Stimulated activated CD4-positive, alpha-beta T cell treated with anti-CD3 and anti-CD28 coated beads, Interleukin-2, amount 100 ng/mL, for 24 hours (primary cell): ENCODE measurements at regions not wholly inside any gene's neighbourhood (a gene's known extent, or its start where the extent isn't known, plus 50 kb on each side); places are given as distances from the start of the nearest gene placed in this dataset.
"Not testable (repeated sequence)": the region's sequence is repeated elsewhere in the genome, so short reads cannot be mapped to it uniquely, and the experiment has no call there.

Source experiments
- DNase-seq, 2 donors: peaks; one replicate each; pipeline ENCODE4 v3.0.0-alpha.2; 2020

DNA sequence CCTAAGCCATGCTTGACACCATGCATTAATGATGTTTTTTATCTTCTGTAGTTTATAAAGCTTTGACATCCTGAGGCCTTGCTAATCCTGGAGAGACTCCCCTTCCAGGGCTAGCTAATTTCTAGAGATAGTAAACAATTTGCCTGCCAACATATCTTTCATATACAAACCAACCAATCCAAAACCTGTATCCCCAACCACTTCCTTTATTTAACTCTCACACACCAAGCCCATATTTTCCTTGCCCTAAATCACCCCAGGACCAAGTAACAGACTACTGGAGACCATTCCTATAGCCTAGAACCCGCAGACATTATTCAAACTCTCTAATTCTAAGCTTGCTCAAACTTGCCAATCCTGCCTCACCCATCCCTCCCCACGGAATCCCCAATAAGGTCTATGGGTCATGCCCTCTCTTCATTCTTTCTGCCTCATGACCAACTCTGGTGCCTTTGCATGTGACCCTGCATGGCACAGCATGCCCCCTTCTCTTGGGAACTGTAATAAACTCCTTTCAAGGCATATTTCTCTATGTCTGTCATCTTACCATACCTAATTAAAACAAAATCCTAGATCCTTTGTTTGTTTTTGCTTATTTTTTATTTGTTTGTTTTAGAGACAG lies 116.6 kb upstream of the CACUL1 start:
- no peak for DNase-seq

DNA sequence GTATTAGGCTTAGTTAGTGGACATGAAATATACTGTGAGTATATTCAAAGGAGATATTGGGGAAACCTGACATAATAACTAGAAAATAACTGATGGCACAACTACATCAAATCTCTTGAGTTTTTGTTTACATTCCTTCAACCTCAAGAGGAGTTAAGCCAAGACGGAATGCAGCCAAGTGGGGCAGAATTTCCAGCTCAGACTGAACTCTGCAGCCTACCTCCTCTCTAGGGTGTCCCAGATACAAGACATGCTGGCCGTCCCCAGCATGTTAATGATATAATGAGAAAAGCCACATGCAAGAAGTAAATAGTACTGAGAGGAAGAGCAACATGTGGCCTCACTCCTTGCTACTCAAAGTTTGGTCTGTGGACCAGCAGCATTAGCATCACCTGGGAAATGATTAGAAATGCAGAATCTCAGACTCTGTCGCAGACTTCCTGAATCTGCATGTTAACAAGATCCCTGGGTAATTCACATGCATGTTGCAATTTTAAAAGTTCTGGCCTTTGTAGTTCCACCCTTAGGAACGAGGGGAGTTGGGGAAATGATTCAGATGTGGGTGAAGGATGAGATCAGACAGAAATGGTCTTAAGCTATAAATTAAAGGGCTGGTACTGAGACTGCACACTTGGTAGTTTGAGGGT lies 118.4 kb upstream of the CACUL1 start:
- DNase-seq = no peak

DNA sequence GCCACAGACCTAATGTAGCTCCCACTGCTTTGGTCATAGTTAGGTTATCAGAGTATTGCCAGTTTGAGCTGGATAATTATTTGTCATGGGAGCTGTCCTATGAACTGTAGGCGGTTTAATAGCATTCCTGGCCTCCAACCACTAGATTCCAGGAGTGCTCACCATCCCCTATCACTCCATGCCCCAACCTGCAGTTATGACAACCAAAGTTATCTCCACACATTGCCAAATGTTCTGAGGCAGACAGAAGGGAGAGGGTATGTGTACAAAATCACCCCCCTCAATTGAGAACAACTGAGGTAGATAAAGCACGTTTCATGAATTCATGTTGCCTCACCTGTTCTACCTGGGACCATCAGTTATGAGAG lies 119.0 kb upstream of the CACUL1 start:
- no peak for DNase-seq

DNA sequence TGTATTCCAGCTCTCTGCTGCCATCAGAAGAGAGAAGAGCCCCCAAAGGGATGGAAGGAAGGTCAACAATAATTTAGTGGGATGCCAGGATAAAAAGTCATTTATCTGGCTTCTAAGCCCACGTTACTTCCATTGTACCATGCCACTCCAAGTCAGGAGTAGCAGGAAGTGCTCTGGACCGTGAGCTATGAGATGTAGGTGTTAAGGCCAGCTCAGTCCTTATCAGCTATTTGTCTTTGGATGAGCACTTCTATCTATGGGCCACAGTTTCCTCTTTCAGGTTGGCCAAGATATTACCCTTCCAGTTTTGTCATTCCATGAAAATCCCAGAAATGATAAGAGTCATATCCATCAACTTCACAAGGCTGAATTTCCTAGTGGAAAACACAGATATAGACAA lies 119.4 kb upstream of the CACUL1 start:
- no peak for DNase-seq

DNA sequence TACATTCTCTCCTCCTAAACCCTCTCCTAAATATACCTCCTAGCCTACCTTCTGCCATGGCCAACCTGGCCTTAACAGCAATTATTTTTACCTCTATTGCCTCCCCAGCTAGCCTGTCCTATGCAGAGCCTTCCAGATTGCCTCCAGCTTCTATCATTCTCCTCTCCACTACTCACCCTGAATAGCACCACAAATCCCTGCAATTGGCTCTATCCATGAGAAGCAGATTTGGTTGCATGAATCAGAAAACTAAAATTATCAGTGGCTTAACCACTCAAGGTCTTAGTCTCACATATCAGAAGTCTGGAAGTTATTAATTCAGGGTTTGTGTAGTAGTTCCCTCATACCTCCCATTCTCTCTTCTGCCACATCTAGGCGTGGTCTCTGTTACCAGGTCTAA lies 120.3 kb upstream of the CACUL1 start:
- no peak for DNase-seq

DNA sequence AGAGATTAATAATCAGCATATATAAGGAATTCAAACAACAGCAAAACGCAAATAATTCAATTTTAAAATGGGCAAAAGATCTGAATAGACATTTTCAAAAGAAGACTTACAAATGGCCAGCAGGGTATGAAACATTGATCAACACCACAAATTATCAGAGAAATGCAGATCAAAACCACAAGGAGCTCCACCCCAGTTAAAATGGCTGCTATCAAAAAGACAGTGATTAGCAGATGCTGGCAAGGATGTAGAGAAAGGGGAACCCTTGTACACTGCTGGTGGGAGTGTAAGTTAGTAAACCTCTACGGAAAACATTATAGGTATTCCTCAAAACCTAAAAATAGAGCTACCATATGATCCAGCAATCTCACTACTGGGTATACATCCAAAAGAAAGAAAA lies 128.0 kb upstream of the CACUL1 start:
- no peak for DNase-seq

DNA sequence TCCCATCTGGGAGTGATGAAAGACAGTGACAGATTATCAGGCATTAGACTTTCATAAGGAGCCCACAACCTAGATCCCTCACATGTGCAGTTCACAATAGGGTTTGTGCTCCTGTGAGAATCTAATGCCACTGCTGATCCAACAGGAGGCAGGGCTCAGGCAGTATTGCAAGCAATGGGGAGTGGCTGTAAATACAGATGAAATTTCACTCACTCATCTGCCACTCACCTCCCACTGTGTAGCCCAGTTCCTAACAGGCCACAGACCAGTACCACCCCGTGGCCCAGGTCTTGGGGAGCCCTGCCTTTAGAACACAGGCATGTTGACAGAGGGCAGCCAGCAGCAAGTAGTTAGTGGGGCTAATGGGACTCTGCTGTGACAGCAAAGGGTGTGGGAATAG lies 137.3 kb upstream of the NANOS1 start:
- DNase-seq = no peak

DNA sequence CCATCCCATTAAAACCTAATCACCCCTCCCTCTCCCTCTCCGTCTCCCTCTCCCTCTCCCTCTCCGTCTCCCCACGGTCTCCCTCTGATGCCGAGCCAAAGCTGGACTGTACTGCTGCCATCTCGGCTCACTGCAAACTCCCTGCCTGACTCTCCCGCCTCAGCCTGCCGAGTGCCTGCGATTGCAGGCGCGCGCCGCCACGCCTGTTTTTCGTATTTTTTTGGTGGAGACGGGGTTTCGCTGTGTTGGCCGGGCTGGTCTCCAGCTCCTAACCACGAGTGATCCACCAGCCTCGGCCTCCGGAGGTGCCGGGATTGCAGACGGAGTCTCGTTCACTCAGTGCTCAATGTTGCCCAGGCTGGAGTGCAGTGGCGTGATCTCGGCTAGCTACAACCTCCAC lies 134.6 kb upstream of the NANOS1 start:
- not testable (repeated sequence) for DNase-seq

DNA sequence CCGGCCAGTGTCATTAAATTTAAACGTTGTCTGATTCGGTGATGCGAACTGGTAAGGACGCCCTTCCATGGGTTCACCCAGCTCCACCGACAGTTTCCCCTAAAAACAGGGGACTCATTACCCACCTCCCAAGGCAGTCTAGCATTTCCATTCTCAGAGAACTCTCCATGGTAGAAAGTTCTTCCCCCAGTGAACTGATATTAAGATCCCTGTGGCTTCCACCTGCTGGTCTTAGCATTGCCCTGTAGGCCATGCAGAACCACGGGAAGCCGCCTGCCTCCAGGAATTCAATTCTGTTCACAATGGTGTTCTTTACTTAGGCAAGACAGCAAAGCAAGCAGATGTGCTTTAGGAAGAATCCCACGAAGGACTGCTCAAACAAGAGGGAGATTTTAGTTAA lies 128.9 kb upstream of the NANOS1 start:
- DNase-seq = no peak

DNA sequence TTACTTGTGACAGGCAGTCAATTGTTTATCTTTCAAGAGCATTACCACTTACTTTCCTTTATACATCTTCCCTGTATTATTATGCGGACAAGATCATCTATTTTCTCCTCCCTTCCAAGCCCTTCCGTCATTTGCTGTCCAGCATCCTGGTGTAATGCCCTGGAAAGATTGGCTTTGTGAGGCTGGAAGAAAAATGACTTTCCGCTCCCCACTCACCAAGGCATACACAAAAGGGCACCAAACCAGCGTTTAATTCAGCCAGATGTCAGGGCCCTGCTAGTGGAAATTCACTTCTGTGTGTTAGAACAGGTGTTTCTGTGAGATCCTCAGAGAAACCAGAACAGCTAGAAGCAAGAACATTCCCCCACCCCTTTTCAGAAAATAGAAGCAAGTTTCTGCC lies 128.1 kb upstream of the NANOS1 start:
- DNase-seq = no peak

DNA sequence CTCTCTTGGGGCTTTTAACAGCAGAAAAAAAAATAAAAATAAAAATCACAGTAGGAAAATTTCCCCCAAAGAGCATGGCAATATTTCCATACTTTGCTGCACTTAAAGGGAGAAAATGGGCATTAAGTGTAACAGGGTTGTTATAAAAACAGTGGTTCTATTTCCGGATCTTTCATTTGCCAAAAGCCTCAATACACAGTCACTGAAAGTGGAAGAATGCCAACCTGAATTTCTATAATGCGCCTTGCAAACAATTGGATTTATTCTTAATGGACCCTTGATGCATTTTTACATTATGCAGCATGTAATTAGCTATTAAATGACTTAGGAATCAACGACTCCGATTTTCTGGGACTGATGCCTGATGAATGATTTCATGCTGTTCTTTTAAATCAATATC lies 127.6 kb upstream of the NANOS1 start:
- DNase-seq = no peak

DNA sequence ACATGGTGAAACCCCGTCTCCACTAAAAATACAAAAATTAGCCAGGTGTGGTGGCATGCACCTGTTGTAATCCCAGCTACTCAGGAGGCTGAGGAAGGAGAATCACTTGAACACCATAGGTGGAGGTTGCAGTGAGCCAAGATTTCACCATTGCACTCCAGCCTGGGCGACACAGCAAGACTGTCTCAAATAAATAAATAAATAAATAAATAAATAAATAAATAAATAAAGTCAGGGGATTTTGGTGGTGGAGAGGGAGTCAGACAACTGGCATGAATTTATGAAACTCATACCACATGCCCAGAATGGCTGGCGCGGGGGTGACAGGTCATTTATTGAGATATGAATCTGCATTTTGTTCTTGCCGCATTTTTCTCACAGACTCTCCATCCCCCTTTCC lies 126.9 kb upstream of the NANOS1 start:
- not testable (repeated sequence) for DNase-seq

DNA sequence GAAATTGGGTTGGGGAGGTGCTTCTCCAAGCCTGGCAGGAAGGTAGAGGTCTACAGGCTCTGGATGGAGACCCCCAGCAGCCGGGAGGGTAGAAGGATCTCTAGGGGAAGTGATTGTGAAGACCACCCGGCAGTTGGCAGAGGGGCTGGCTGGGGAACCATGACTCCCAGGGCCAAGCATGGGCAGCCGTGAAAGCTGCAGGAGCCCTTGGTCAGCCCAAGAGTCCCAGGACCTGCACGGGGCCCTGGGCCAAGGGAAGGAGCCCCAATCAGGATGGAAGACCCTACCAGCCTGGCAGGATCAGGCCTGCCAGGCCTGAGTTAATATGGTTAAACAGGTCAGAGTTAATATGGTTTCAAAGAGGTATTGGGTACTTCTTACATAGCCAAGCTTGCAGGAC lies 126.3 kb upstream of the NANOS1 start:
- DNase-seq = no peak

DNA sequence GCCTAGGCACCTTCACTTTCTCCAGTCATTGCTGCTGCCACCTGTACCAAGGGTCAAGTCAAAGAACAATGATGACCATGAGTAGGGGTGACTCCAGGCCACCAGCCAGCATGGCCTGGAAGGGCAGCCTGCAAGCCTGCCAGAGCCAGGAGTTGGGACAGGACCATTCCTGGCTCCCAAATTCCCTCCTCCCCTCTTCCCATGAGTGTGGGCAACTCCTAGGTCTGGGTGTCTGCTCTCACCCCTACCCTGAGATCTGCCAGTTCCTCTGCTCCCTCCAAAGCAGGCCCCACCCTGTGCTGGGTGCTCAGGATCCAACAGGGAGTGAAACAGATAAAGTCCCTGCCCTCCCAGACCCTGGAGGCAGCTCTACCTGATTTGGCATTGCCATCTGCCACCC lies 125.8 kb upstream of the NANOS1 start:
- DNase-seq = no peak

DNA sequence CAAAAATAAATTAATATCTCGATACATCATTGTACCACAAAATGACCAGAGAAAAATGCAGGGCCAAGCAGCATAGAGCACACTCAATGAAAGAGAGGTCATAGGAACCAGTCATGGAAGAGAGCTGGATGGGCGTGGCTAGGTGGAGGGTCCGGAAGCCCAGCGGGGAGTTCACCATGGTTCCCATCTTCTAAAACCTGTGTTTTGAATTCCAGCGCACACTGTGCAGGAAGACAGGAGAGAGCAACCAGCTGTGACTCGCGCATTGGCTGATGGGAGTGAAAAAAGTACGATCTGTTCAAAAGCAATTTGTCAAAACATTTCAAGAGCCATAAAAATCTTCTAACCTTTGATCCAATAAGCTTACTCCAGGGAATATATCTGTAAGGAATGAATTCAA lies 125.2 kb upstream of the NANOS1 start:
- DNase-seq = no peak

DNA sequence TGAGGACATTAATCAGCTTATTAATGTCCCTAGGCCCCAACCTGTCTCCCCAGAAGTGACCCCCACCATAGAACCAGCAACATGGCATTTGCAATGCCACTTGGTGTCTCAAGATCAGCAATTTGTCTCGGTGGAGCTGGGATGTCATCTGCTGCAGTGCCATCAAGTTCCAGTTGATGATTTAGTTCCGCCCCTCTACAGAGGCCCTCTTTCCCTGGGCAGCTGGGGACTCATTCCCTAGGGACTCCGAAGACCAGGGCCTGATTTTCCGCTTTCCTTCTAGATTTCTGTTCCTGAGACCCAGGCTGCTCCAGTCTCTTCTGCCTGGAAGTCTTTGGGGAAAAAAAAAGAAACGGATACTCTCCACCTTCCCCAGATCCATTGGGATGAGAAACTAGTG lies 122.5 kb upstream of the NANOS1 start:
- no peak for DNase-seq

DNA sequence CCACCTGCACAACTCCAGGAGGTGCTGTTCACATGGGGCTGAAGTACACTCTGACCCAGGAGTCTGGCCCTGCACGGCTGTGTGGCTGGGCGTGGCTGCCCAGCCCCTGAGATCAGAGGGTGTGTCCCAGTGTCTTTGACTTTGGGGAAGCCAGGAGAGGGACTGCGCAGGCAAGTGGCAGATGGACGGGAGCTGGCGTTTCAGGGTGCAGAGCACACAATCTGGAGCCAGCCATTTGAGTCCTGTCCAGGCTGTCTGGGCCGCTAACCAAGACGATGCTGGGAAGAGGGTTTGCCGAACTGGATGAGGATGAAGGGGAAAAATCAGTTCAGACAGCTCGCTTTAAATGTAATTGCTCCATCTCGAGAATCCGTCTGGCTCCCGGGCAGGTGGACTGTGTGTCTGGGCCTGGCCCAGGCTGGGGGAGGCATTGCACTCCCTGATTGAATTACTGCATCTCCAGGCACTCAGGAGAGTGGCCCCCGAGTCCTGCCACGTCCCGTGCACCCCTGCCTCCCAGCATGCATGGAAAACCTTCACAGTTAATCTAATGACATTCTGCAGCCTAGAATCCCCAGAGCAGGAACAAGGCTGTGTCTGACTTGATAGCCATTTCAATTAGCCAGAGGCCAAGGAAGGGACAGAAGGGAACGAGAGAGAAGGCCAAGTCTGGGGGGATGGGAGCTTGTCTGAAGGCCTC lies 120.8 kb upstream of the NANOS1 start:
- no peak for DNase-seq

DNA sequence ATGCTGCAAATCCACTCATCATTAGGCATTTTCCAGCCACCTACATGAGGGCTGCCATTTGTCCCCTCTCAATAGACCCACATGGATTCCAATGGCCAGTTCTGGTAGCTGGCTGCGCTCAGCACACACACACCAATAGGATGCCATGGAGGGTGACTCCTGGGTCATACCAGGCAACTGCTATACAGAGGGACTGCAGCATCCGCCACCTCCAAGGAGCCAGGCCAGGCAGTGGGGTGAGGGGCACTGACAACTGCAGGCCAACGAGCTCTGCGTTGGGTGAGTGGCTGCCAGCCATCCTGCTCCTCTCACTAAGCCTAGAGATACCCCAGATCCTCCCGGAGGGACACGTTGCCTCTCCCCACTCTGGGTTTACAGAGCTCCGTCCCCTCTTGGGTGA lies 118.8 kb upstream of the NANOS1 start:
- DNase-seq = no peak

DNA sequence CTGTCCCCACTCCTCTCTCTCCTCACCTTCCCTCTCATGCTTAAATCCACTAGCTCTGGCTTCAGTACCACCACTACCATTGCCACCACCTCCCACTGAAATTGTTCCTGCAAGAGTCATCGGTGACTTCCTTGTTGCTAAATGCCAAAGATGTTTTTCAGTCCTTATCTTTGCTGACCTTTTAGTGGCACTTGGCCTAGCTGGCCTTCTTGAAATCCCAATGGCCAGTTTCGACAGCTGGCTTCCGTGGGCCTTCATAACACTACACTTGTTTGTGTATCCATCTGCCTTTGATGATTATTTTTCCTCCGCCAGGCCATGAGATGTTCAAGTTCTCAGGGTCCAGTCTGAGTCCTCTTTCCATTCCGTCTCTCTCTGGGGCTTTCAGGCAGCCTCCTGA lies 118.2 kb upstream of the NANOS1 start:
- no peak for DNase-seq

DNA sequence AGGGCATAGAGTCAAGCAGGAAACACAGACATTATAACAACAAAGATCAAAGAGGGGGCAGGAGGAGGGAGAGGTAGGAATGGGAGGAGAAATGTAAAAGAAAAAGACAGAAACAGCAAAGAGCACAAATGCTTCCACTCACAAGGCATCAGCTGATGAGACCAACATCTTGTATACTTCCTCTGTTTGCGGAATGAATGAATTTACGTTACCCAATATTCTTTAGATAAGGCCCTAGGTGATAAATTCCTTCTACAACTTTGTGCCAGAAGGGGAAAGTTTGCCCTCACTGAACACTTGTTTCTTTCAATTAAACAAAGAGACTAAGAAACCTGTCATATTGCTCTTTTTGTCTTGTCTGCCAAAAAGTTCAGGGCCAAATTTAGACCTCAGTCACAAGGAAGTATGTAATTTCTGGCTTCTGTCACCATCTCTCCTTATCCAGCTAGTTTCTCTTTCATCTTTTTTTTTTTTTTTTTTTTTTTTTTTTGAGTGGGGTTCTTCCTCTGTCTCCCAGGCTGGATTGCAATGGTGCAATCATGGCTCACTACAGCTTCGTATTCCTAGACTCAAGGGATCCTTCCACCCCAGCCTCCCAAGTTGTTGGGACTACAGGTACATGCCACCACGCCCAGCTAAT lies 116.4 kb upstream of the NANOS1 start:
- no peak for DNase-seq

DNA sequence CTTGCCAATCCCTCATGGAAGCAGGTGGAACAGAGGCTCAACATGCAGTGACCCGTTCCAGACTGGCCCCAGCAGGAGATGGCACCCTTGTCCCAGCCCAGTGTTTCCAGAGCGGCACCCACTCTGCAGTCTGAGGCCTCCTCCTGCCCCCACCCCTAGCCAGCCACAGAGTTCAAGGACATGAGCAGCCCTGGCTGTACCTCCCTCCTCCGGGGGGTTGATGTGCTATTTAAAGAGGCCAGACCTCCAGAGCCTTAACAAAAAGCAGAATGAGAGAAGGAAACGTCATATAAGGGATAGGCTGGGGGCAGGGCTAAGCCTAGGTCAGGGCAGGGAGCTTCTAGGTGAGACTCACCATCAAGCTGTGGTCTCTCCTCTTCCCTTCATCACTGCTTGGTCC lies 115.7 kb upstream of the NANOS1 start:
- DNase-seq = no peak

DNA sequence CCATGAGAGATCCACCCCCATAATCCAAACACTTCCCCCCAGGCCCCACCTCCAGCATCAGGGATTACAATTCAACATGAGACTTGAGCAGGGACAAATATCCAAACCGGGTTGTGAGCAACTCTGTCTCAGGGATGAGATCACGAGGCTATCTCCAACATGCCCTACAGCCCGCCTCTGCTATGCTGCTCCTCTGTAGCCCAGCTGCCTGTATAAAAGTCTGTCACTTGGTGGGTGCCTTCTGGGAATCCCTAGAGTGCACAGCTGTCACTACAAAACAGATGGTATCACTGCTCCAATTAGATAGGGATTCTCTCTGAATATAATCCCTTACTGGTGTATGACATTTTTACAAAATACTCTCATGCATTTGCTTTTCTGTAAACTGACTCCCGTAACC lies 114.9 kb upstream of the NANOS1 start:
- no peak for DNase-seq

DNA sequence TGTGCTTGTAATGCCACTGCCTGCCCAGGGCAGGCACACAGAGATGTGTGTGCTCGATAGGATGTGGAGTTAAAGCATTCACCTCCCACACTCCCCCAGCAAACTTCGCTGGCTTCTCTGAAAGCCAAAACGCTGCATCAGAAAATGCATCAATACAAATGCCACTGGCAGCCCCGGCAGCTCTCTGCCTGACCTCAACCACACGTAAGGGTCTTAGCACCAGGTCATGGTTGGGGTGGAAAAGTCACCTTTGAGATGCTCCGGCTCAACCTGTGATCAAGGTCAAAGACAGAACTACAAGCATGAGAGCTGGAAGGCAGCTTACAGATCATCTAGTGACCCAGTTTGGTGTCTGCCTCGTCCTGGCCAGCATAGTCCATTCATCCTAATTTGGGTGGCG lies 114.4 kb upstream of the NANOS1 start:
- DNase-seq = no peak

DNA sequence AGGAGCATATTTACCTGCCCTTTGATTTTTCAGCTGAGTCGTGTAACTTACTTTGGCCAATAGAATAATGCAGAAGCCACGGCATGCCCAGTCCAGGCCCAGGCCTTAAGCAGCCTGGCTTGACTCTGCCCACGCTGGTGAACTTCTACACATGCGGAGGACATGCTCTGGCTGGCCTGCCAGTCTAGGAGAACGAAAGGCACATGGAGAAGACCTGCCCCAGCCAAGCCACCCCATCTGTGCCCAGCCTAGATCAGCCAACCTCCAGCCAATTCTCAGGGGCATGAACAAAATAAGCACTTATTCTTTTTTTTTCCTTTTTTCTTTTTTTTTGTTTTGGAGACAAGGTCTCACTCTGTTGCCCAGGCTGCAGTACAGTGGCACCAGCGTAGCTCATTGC lies 112.7 kb upstream of the NANOS1 start:
- no peak for DNase-seq
